ENCODE measurements at regions not wholly inside any gene's neighbourhood (a gene's known extent, or its start where the extent isn't known, plus 50 kb on each side); places are given as distances from the start of the nearest gene placed in this dataset.

- TF ChIP-seq CTCF (conservative IDR thresholded peaks at IDR 0.05 in 1 of 2, IDR thresholded peaks at IDR 0.05 in 1 of 2; ENCODE audit: extremely low read depth in 1 of 2, insufficient read depth in 1 of 2, low read depth in 1 of 2, low read length in 2 of 2) (no peak), EZH2 (IDR thresholded peaks at IDR 0.05; ENCODE audit: borderline replicate concordance, low read length) (no peak)
Measured at GRCh38 chr18:6493194-6493593, 78.5 kb upstream of the L3MBTL4 start.

Data from mammary epithelial cell (primary cell).